ENCODE measurements at regions not wholly inside any gene's neighbourhood (a gene's known extent, or its start where the extent isn't known, plus 50 kb on each side); places are given as distances from the start of the nearest gene placed in this dataset.

GRCh38 chr5:124621279-124621678, 125.2 kb downstream of the ZNF608 start:
- H3K4me1 Mint-ChIP-seq = no peaks in the 10 kb centered on the region
- no peak for ATAC-seq (ENCODE audit: low read depth)

GRCh38 chr5:124620743-124621142, 125.7 kb downstream of the ZNF608 start:
- DNase-seq = no peak

More at GRCh38 chr5:124621279-124621678, 125.2 kb downstream of the ZNF608 start:
- H3K27ac ChIP-seq (ENCODE audit: low read length in 2 of 2) = no peak overlapping the region
- H3K27me3 ChIP-seq (replicated peaks in 1 of 4; ENCODE audit: control extremely low read depth in 1 of 4, control insufficient read depth in 3 of 4, insufficient read depth in 4 of 4, low read length in 3 of 4) = no peaks in the 10 kb centered on the region
- Mint-ChIP-seq H3K4me3 (no peak overlapping the region), H3K27me3 (no peaks in the 10 kb centered on the region), H3K27ac (no peak overlapping the region), H3K9me3 (ENCODE audit: insufficient read depth) (no peaks in the 10 kb centered on the region)
- H3K9ac ChIP-seq (ENCODE audit: low read length) = no peak overlapping the region
- no peaks in the 10 kb centered on the region for H3K79me2 ChIP-seq (ENCODE audit: control insufficient read depth, insufficient read depth, low read length)
- no peak overlapping the region for H3K4me2 ChIP-seq (replicated peaks; ENCODE audit: low read depth, low read length, poor library complexity, severe bottlenecking)
- POLR2A ChIA-PET = no interaction called here
- no peak for DNase-seq
- intact Hi-C loops (cut with micrococcal nuclease) = no loop called here
- TF ChIP-seq CTCF (IDR thresholded peaks at IDR 0.05) = no peak
- TF ChIP-seq EZH2 (IDR thresholded peaks at IDR 0.05; ENCODE audit: borderline replicate concordance, insufficient read depth, low read depth, low read length, poor library complexity, severe bottlenecking) = no peak
- H3K36me3 ChIP-seq (replicated peaks in 1 of 2; ENCODE audit: control extremely low read depth in 1 of 2, control insufficient read depth in 1 of 2, extremely low read depth in 1 of 2, insufficient read depth in 2 of 2, low read length in 1 of 2) = no peaks in the 10 kb centered on the region
- no peak overlapping the region for H2AFZ ChIP-seq (ENCODE audit: insufficient read depth, low read depth, low read length, poor library complexity, severe bottlenecking)
- 100% methylated on average over 3 of the region's 5 CpGs for WGBS (ENCODE audit: insufficient coverage)
- H3K4me1 ChIP-seq (ENCODE audit: control insufficient read depth in 2 of 2, insufficient read depth in 2 of 2, low read length in 2 of 2) = no peaks in the 10 kb centered on the region
- no peaks in the 10 kb centered on the region for H3K9me3 ChIP-seq (ENCODE audit: control extremely low read depth in 1 of 3, control insufficient read depth in 2 of 3, insufficient read depth in 1 of 3, low read length in 2 of 3)
- CTCF ChIA-PET = no interaction called here
- H4K20me1 ChIP-seq (ENCODE audit: control insufficient read depth, insufficient read depth, low read length, poor library complexity, severe bottlenecking) = no peaks in the 10 kb centered on the region
- H3K4me3 ChIP-seq (ENCODE audit: control extremely low read depth in 1 of 5, extremely low read depth in 1 of 5, insufficient read depth in 1 of 5, low read depth in 2 of 5, low read length in 4 of 5) = no peak overlapping the region

More at GRCh38 chr5:124620743-124621142, 125.7 kb downstream of the ZNF608 start:
- Histone ChIP-seq H3K4me1 (ENCODE audit: control insufficient read depth in 2 of 2, insufficient read depth in 2 of 2, low read length in 2 of 2) (no peaks in the 10 kb centered on the region), H3K9me3 (ENCODE audit: control extremely low read depth in 1 of 3, control insufficient read depth in 2 of 3, insufficient read depth in 1 of 3, low read length in 2 of 3) (no peaks in the 10 kb centered on the region), H3K4me3 (ENCODE audit: control extremely low read depth in 1 of 5, extremely low read depth in 1 of 5, insufficient read depth in 1 of 5, low read depth in 2 of 5, low read length in 4 of 5) (no peak overlapping the region), H3K79me2 (ENCODE audit: control insufficient read depth, insufficient read depth, low read length) (no peaks in the 10 kb centered on the region), H3K27me3 (replicated peaks in 1 of 4; ENCODE audit: control extremely low read depth in 1 of 4, control insufficient read depth in 3 of 4, insufficient read depth in 4 of 4, low read length in 3 of 4) (no peaks in the 10 kb centered on the region), H3K27ac (ENCODE audit: low read length in 2 of 2) (no peak overlapping the region), H4K20me1 (ENCODE audit: control insufficient read depth, insufficient read depth, low read length, poor library complexity, severe bottlenecking) (no peaks in the 10 kb centered on the region), H3K4me2 (replicated peaks; ENCODE audit: low read depth, low read length, poor library complexity, severe bottlenecking) (no peak overlapping the region), H2AFZ (ENCODE audit: insufficient read depth, low read depth, low read length, poor library complexity, severe bottlenecking) (no peak overlapping the region), H3K9ac (ENCODE audit: low read length) (no peak overlapping the region), H3K36me3 (replicated peaks in 1 of 2; ENCODE audit: control extremely low read depth in 1 of 2, control insufficient read depth in 1 of 2, extremely low read depth in 1 of 2, insufficient read depth in 2 of 2, low read length in 1 of 2) (no peaks in the 10 kb centered on the region)
- ChIA-PET POLR2A (no interaction called here), CTCF (no interaction called here)
- H3K4me3 Mint-ChIP-seq = no peak overlapping the region
- WGBS (ENCODE audit: insufficient coverage) = 100% methylated on average over 1 of the region's 2 CpGs
- no peak for ATAC-seq (ENCODE audit: low read depth)
- no peaks in the 10 kb centered on the region for H3K9me3 Mint-ChIP-seq (ENCODE audit: insufficient read depth)
- H3K27me3 Mint-ChIP-seq = no peaks in the 10 kb centered on the region
- no peaks in the 10 kb centered on the region for H3K4me1 Mint-ChIP-seq
- no peak overlapping the region for H3K27ac Mint-ChIP-seq
- TF ChIP-seq EZH2 (IDR thresholded peaks at IDR 0.05; ENCODE audit: borderline replicate concordance, insufficient read depth, low read depth, low read length, poor library complexity, severe bottlenecking) (no peak), CTCF (IDR thresholded peaks at IDR 0.05) (no peak)
- intact Hi-C loops (cut with micrococcal nuclease) = no loop called here
